ENCODE measurements at regions not wholly inside any gene's neighbourhood (a gene's known extent, or its start where the extent isn't known, plus 50 kb on each side); places are given as distances from the start of the nearest gene placed in this dataset.

DNA sequence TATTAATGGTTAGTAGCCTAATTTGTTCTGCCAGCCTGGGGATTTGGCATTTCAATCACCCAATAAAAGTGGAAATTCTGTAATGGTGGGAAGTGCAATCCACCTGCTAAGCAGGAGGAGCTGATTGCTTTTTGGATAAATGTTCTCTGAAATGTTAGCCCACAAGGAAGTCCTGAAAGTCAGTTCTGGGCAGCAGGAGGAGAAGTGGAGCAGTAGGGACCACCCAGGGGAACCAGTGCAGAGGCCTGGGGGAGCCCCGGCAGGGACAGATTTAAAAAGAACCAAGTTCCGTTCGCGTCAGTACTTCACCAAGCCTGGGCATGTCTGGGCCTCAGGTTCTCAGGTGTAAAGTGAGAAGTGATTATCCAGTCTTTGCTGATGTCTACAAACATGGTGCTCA is 248.5 kb upstream of the RAB6C start:
- H3K4me1 Mint-ChIP-seq (ENCODE audit: low read depth), result peaks cover 4% of the 10 kb centered on the region
- no peak overlapping the region for H3K4me3 Mint-ChIP-seq (ENCODE audit: low read depth)
- TF ChIP-seq, protein P1, sequence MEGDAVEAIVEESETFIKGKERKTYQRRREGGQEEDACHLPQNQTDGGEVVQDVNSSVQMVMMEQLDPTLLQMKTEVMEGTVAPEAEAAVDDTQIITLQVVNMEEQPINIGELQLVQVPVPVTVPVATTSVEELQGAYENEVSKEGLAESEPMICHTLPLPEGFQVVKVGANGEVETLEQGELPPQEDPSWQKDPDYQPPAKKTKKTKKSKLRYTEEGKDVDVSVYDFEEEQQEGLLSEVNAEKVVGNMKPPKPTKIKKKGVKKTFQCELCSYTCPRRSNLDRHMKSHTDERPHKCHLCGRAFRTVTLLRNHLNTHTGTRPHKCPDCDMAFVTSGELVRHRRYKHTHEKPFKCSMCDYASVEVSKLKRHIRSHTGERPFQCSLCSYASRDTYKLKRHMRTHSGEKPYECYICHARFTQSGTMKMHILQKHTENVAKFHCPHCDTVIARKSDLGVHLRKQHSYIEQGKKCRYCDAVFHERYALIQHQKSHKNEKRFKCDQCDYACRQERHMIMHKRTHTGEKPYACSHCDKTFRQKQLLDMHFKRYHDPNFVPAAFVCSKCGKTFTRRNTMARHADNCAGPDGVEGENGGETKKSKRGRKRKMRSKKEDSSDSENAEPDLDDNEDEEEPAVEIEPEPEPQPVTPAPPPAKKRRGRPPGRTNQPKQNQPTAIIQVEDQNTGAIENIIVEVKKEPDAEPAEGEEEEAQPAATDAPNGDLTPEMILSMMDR (IDR thresholded peaks at IDR 0.05; ENCODE audit: unreplicated experiment), result no peak
- H3K27me3 Mint-ChIP-seq, result no peaks in the 10 kb centered on the region
- no peaks in the 10 kb centered on the region for H3K9me3 Mint-ChIP-seq (ENCODE audit: low read depth)
- no peak overlapping the region for H3K27ac Mint-ChIP-seq
- DNase-seq (ENCODE audit: low spot score, unreplicated experiment), result no peak
- no peaks in the 10 kb centered on the region for H3K36me3 Mint-ChIP-seq (ENCODE audit: insufficient read depth)

DNA sequence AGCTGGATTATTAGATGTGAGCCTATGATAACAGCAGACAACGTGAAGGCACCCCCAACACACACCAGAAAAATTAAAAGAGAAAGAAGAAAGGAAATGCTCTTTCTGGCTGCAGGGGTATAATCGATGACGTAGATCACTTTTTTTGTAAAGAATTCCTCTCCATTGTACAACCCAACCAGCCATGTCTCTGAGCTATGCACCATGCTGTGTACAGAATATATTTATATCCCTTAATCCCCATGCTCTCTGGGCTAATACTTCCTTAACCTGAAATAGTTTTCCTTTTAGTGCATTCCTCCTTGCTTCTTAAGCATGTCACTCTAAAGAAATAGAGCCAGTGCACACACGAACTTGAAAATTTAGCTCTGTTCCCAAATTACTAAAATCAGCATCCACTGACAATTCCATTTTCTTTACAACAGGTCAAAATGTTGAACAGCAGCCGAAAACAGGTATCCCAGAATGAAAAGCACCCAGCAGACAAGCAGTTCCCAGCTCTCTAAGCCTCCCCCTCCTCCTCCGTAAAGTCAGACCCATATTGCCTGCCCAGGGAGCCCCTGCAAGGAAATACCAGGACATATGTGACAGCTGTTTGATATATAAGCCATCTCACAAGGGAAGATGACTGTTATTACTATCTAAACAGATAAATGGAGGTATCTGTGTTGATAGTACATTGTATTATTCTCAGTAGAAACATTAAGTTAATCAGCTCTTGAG is 247.4 kb upstream of the RAB6C start:
- Mint-ChIP-seq H3K27ac (no peak overlapping the region), H3K4me1 (ENCODE audit: low read depth) (no peaks in the 10 kb centered on the region), H3K36me3 (ENCODE audit: insufficient read depth) (no peaks in the 10 kb centered on the region), H3K9me3 (ENCODE audit: low read depth) (no peaks in the 10 kb centered on the region), H3K4me3 (ENCODE audit: low read depth) (no peak overlapping the region), H3K27me3 (no peaks in the 10 kb centered on the region)
- TF ChIP-seq, protein P1 (IDR thresholded peaks at IDR 0.05; ENCODE audit: unreplicated experiment), result no peak
- DNase-seq (ENCODE audit: low spot score, unreplicated experiment), result no peak

DNA sequence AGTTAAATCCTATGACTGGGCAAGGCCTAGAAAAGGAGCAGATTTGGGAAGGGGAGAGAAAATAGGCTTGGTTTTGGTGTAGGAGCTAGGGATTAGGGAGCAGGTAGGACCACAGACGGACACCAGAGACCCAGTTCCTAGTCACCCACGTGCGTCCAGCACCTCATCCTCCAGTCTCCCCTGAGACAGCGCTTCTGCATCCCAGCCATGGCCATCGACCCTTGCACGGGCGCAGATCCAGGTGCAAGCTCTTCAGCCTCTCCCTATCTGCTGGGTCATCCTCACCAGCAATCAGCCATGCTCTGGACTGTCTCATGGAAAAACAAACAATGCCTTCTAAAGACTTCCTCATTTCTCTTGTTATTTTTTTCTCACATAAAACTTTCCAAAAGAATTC is 246.8 kb upstream of the RAB6C start:
- Mint-ChIP-seq H3K4me1 (ENCODE audit: low read depth) (no peaks in the 10 kb centered on the region), H3K9me3 (ENCODE audit: low read depth) (no peaks in the 10 kb centered on the region), H3K27me3 (no peaks in the 10 kb centered on the region), H3K4me3 (ENCODE audit: low read depth) (no peak overlapping the region), H3K27ac (no peak overlapping the region), H3K36me3 (ENCODE audit: insufficient read depth) (no peaks in the 10 kb centered on the region)
- no peak for DNase-seq (ENCODE audit: low spot score, unreplicated experiment)
- TF ChIP-seq, protein P1 (IDR thresholded peaks at IDR 0.05; ENCODE audit: unreplicated experiment), result no peak

DNA sequence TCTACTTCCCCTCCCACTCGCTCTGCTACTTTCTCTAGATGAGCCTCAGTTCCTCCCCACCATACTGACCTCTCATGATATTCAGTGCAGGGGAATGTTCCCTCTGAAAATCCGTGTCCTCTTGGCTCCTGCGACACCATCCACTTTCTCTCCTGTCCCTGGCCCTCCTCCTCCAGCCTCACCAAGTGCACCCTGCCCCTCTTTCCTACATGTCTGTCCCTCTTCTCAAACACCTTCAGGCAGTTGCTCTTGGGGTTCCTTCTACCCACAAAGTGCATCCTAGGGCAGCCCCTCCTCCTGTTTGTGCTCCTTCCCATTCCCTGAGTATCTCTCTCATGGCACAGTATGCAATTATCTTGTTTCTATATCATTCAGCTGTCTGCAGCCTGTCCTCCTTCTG is 246.4 kb upstream of the RAB6C start:
- TF ChIP-seq, protein P1 (IDR thresholded peaks at IDR 0.05; ENCODE audit: unreplicated experiment), result no peak
- no peak overlapping the region for H3K4me3 Mint-ChIP-seq (ENCODE audit: low read depth)
- no peaks in the 10 kb centered on the region for H3K4me1 Mint-ChIP-seq (ENCODE audit: low read depth)
- H3K9me3 Mint-ChIP-seq (ENCODE audit: low read depth), result no peaks in the 10 kb centered on the region
- no peak for DNase-seq (ENCODE audit: low spot score, unreplicated experiment)
- H3K36me3 Mint-ChIP-seq (ENCODE audit: insufficient read depth), result no peaks in the 10 kb centered on the region
- no peaks in the 10 kb centered on the region for H3K27me3 Mint-ChIP-seq
- no peak overlapping the region for H3K27ac Mint-ChIP-seq

DNA sequence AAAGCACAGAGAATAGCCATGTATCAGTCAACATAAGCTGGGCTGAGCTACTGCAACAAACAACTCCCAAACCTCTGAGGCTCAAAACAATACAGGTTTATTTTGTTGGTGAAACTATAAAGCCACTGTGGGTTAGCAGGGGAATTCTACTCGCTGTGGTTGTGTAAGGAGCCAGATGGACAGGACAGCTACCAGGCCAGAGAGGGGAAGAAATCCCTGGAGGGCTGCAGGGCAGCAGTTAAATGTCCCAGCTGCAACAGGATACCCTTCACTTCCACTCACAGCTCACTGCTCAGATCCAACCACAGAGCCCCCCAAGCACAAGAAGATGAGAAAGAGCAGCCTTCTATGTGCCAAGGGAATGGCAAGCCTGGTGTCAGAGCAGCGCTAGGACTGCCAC is 245.9 kb upstream of the RAB6C start:
- Mint-ChIP-seq H3K36me3 (ENCODE audit: insufficient read depth) (no peaks in the 10 kb centered on the region), H3K27me3 (peaks cover 4% of the 10 kb centered on the region), H3K27ac (no peak overlapping the region), H3K4me1 (ENCODE audit: low read depth) (no peaks in the 10 kb centered on the region), H3K9me3 (ENCODE audit: low read depth) (no peaks in the 10 kb centered on the region), H3K4me3 (ENCODE audit: low read depth) (no peak overlapping the region)
- DNase-seq (ENCODE audit: low spot score, unreplicated experiment), result no peak
- TF ChIP-seq, protein P1 (IDR thresholded peaks at IDR 0.05; ENCODE audit: unreplicated experiment), result no peak
